Endodermal cell (in vitro differentiated cells): ENCODE measurements at regions not wholly inside any gene's neighbourhood (a gene's known extent, or its start where the extent isn't known, plus 50 kb on each side); places are given as distances from the start of the nearest gene placed in this dataset.
"Not testable (repeated sequence)": the region's sequence is repeated elsewhere in the genome, so short reads cannot be mapped to it uniquely, and the experiment has no call there.

ENCODE experiments used
- DNase-seq: peaks from one replicate; pipeline ENCODE4 v3.0.0-alpha.2; 2017
- H3K27ac ChIP-seq: 2 replicates; pipeline ENCODE4 v1.5.1; 2013; ENCODE audit warnings: mild to moderate bottlenecking, low read depth, low read length, moderate library complexity
- H3K27me3 ChIP-seq: 2 replicates; pipeline ENCODE4 v1.6.1; 2013; ENCODE audit warnings: mild to moderate bottlenecking, low read length, moderate library complexity; ENCODE audit not compliant: insufficient read depth, control insufficient read depth, poor library complexity, severe bottlenecking
- H3K36me3 ChIP-seq: 2 replicates; pipeline ENCODE4 v1.7.0; 2013; ENCODE audit warnings: mild to moderate bottlenecking, low read length, moderate library complexity; ENCODE audit not compliant: control insufficient read depth, insufficient read depth
- H3K4me1 ChIP-seq: one replicate; pipeline ENCODE4 v1.7.0; 2013; ENCODE audit warnings: low read length; ENCODE audit not compliant: control insufficient read depth, insufficient read depth
- H3K4me3 ChIP-seq: 2 replicates; pipeline ENCODE4 v1.5.1; 2013; ENCODE audit warnings: mild to moderate bottlenecking, low read length, moderate library complexity
- H3K9ac ChIP-seq: 2 replicates; pipeline ENCODE4 v1.6.1; 2013; ENCODE audit warnings: mild to moderate bottlenecking, low read length, moderate library complexity; ENCODE audit not compliant: poor library complexity, severe bottlenecking; ENCODE audit errors: extremely low read depth
- H3K9me3 ChIP-seq: 2 replicates; pipeline ENCODE4 v1.6.1; 2013; ENCODE audit warnings: mild to moderate bottlenecking, low read length, moderate library complexity; ENCODE audit not compliant: control insufficient read depth
- H3K27ac Mint-ChIP-seq: 2 replicates; pipeline ENCODE4 v1.8.0; 2020; ENCODE audit warnings: mixed read lengths
- H3K27me3 Mint-ChIP-seq: 2 replicates; pipeline ENCODE4 v1.8.0; 2021; ENCODE audit warnings: mild to moderate bottlenecking, mixed read lengths; ENCODE audit not compliant: insufficient read depth
- H3K36me3 Mint-ChIP-seq: 2 replicates; pipeline ENCODE4 v1.8.0; 2020; ENCODE audit warnings: low read depth, mixed read lengths
- H3K4me1 Mint-ChIP-seq: 2 replicates; pipeline ENCODE4 v1.8.0; 2020; ENCODE audit warnings: mixed read lengths
- H3K4me3 Mint-ChIP-seq: 2 replicates; pipeline ENCODE4 v1.8.0; 2020; ENCODE audit warnings: mild to moderate bottlenecking, moderate library complexity, mixed read lengths
- H3K9me3 Mint-ChIP-seq: 2 replicates; pipeline ENCODE4 v1.8.0; 2020; ENCODE audit warnings: mild to moderate bottlenecking, mixed read lengths
- WGBS, 2 experiments: methylation state at CpG; one replicate each; pipeline versions ENCODE4 v1.1.5 to v1.1.7; 2013; ENCODE audit warnings: missing lambda C conversion rate in 2 of 2, mixed read lengths in 1 of 2; ENCODE audit not compliant: insufficient coverage in 1 of 2, insufficient read length in 1 of 2; 5-methylcytosine and 5-hydroxymethylcytosine counted together

DNA sequence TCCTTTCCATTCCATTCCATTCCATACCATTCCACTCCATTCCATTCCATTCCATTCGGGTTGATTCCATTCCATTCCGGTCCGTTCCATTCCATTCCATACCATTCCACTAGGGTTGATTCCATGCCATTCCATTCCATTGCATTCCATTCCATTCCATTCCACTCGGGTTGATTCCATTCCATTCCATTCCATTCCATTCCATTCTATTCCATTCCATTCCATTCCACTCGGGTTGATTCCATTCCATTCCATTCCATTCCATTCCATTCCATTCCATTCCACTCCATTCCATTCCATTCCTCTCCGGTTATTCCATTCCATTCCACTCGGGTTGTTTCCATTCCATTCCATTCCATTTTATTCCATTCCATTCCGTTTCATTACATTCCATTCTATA is 153.4 kb downstream of the CWH43 start:
- Mint-ChIP-seq H3K9me3 (peaks cover 52% of the 10 kb centered on the region), H3K36me3 (peaks cover 21% of the 10 kb centered on the region)
- H3K9ac ChIP-seq, H3K4me1 ChIP-seq, H3K27ac ChIP-seq, H3K36me3 ChIP-seq, H3K4me3 ChIP-seq, H3K4me3 Mint-ChIP-seq, H3K27me3 Mint-ChIP-seq, DNase-seq, H3K27ac Mint-ChIP-seq, H3K27me3 ChIP-seq, H3K4me1 Mint-ChIP-seq: not testable (repeated sequence)
- 62 to 66% methylated on average over 5 of the region's 8 CpGs for WGBS, 2 experiments
- H3K9me3 ChIP-seq = peaks cover 24% of the 10 kb centered on the region

DNA sequence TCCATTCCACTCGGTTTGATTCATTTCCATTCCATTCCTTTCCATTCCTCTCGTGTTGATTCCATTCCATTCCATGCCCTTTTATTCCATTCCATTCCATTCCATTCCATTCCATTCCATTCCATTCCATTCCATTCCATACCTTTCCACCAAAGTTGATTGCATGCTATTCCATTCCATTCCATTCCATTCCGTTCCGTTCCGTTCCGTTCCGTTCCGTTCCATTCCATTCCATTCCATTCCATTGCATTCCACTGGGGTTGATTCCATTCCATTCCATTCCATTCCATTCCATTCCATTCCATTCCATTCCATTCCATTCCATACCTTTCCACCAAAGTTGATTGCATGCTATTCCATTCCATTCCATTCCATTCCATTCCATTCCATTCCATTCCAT is 154.3 kb downstream of the CWH43 start:
- not testable (repeated sequence) for H3K36me3 ChIP-seq, H3K4me3 ChIP-seq, H3K27me3 ChIP-seq, H3K4me1 Mint-ChIP-seq, H3K4me3 Mint-ChIP-seq, DNase-seq, H3K27ac Mint-ChIP-seq, H3K9ac ChIP-seq, H3K4me1 ChIP-seq, H3K27me3 Mint-ChIP-seq, H3K27ac ChIP-seq
- peaks cover 31% of the 10 kb centered on the region for H3K9me3 ChIP-seq
- 31% methylated on average over 7 of the region's 8 CpGs; no CpG with 5 or more reads in 1 of the 2 experiments for WGBS, 2 experiments
- H3K9me3 Mint-ChIP-seq = peaks cover 56% of the 10 kb centered on the region
- peaks cover 25% of the 10 kb centered on the region for H3K36me3 Mint-ChIP-seq

GRCh38 chr4:49141955-49142354 is 155.9 kb downstream of the CWH43 start:
- H3K4me3 Mint-ChIP-seq = not testable (repeated sequence)

DNA sequence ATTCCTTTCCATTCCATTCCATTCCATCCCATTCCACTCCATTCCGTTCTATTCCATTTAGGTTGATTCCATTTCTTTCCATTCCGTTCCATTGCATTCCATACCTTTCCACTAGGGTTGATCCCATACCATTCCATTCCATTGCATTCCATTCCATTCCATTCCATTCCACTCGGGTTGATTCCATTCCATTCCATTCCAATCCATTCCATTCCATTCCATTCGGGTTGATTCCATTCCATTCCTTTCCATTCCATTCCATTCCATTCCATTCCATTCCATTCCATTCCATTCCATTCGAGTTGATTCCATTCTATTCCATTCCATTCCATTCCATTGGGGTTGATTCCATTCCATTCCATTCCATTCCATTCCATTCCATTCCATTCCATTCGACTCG is 161.1 kb downstream of the CWH43 start:
- H3K27ac ChIP-seq, H3K27me3 Mint-ChIP-seq, H3K4me1 Mint-ChIP-seq, H3K36me3 ChIP-seq, H3K4me1 ChIP-seq, H3K27ac Mint-ChIP-seq, H3K9ac ChIP-seq, DNase-seq, H3K4me3 Mint-ChIP-seq, H3K27me3 ChIP-seq: not testable (repeated sequence)
- peak overlapping the region; percentile 28 for H3K4me3 ChIP-seq
- Mint-ChIP-seq H3K9me3 (peaks cover 96% of the 10 kb centered on the region), H3K36me3 (peaks cover 41% of the 10 kb centered on the region)
- peaks cover 89% of the 10 kb centered on the region for H3K9me3 ChIP-seq
- 68 to 78% methylated on average over 7 of the region's 7 CpGs for WGBS, 2 experiments

More at GRCh38 chr4:49141955-49142354, 155.9 kb downstream of the CWH43 start:
- not testable (repeated sequence) for H3K27me3 ChIP-seq, H3K9ac ChIP-seq, H3K36me3 ChIP-seq, H3K27ac ChIP-seq, H3K27me3 Mint-ChIP-seq, H3K27ac Mint-ChIP-seq, DNase-seq, H3K4me1 ChIP-seq, H3K4me3 ChIP-seq, H3K4me1 Mint-ChIP-seq
- Mint-ChIP-seq H3K36me3 (peaks cover 26% of the 10 kb centered on the region), H3K9me3 (peaks cover 69% of the 10 kb centered on the region)
- peaks cover 47% of the 10 kb centered on the region for H3K9me3 ChIP-seq
- WGBS, 2 experiments = 38 to 80% methylated on average over 1 of the region's 8 CpGs

DNA sequence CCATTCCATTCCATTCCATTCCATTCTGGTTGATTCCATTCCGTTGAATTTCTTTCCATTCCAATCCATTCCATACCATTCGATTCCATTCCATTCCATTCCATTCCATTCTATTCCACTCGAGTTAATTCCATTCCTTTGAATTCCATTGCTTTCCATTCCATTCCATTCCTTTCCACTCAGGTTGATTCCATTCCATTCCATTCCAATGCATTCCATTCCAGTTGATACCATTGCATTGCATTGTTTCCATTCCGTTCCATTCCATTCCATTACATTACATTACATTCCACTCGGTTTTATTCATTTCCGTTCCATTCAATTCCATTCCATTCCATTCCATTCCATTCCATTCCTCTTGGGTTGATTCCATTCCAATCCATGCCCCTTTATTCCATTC is 161.5 kb downstream of the CWH43 start:
- H3K4me3 ChIP-seq = peak overlapping the region; percentile 28
- H3K4me1 Mint-ChIP-seq, H3K4me3 Mint-ChIP-seq, H3K9ac ChIP-seq, H3K27ac Mint-ChIP-seq, H3K27me3 Mint-ChIP-seq, DNase-seq, H3K27me3 ChIP-seq, H3K4me1 ChIP-seq, H3K36me3 ChIP-seq, H3K27ac ChIP-seq: not testable (repeated sequence)
- peaks cover 93% of the 10 kb centered on the region for H3K9me3 ChIP-seq
- 58 to 69% methylated on average over 6 of the region's 6 CpGs for WGBS, 2 experiments
- Mint-ChIP-seq H3K9me3 (peaks cover 100% of the 10 kb centered on the region), H3K36me3 (peaks cover 41% of the 10 kb centered on the region)

GRCh38 chr4:49149006-49149975 is 163.2 kb downstream of the CWH43 start:
- Mint-ChIP-seq H3K36me3 (peaks cover 43% of the 10 kb centered on the region), H3K9me3 (peaks cover 100% of the 10 kb centered on the region)
- H3K9me3 ChIP-seq = peaks cover 98% of the 10 kb centered on the region
- H3K36me3 ChIP-seq, H3K4me3 Mint-ChIP-seq, H3K9ac ChIP-seq, H3K27ac ChIP-seq, H3K4me1 ChIP-seq, H3K27me3 ChIP-seq, H3K27ac Mint-ChIP-seq, H3K4me1 Mint-ChIP-seq, H3K27me3 Mint-ChIP-seq: not testable (repeated sequence)
- peak overlapping the region; percentile 9 for H3K4me3 ChIP-seq
- WGBS, 2 experiments = 54 to 58% methylated on average over 21 of the region's 21 CpGs
- DNase-seq = peak; percentile 51
